ENCODE measurements at regions not wholly inside any gene's neighbourhood (a gene's known extent, or its start where the extent isn't known, plus 50 kb on each side); places are given as distances from the start of the nearest gene placed in this dataset.

- Histone ChIP-seq H3K4me1 (no peaks in the 10 kb centered on the region), H3K9me3 (no peaks in the 10 kb centered on the region), H3K4me3 (no peak overlapping the region), H3K27ac (no peak overlapping the region), H3K36me3 (no peaks in the 10 kb centered on the region), H3K27me3 (no peaks in the 10 kb centered on the region)
- no peak for DNase-seq
- TF ChIP-seq, protein P1, sequence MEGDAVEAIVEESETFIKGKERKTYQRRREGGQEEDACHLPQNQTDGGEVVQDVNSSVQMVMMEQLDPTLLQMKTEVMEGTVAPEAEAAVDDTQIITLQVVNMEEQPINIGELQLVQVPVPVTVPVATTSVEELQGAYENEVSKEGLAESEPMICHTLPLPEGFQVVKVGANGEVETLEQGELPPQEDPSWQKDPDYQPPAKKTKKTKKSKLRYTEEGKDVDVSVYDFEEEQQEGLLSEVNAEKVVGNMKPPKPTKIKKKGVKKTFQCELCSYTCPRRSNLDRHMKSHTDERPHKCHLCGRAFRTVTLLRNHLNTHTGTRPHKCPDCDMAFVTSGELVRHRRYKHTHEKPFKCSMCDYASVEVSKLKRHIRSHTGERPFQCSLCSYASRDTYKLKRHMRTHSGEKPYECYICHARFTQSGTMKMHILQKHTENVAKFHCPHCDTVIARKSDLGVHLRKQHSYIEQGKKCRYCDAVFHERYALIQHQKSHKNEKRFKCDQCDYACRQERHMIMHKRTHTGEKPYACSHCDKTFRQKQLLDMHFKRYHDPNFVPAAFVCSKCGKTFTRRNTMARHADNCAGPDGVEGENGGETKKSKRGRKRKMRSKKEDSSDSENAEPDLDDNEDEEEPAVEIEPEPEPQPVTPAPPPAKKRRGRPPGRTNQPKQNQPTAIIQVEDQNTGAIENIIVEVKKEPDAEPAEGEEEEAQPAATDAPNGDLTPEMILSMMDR (IDR thresholded peaks at IDR 0.05 in 4 of 5, conservative IDR thresholded peaks at IDR 0.05 in 1 of 5), result no peak
- TF ChIP-seq POLR2A (IDR thresholded peaks at IDR 0.05), result no peak
- intact Hi-C loops (cut with DNase I; ENCODE audit: low total_unique reads) (no loop called here), in situ Hi-C loops (cut with MboI; ENCODE audit: low sequenced_read_pairs in 4 of 4) (no loop called here)
- no peak for ATAC-seq
Measured at GRCh38 chr15:91422797-91423196, 322.7 kb downstream of the SV2B start.

DNA sequence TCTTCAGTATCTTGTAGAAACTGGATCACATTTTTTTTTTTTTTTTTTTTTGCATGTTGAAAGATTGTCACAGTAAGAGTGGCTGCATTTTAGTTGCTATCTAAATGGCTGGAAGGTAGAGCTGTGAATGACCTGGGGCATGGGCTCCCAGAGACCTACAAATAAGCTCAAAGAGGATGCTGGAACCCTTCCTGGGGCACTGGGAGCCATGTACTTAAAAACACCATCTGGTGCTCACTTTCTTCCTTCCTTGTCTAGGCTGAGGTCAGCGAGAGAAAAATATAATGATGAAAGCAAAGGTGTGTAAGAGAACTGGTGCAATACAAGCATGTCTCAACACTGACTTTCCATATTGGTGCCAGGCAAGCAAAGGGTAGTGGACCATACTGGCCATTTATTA is 323.9 kb downstream of the SV2B start:
- H3K9me3 ChIP-seq, result no peaks in the 10 kb centered on the region
- in situ Hi-C loops (cut with MboI; ENCODE audit: low sequenced_read_pairs in 4 of 4), result no loop called here
- TF ChIP-seq, protein P1 (IDR thresholded peaks at IDR 0.05 in 4 of 5, conservative IDR thresholded peaks at IDR 0.05 in 1 of 5), result no peak
- no peak for TF ChIP-seq POLR2A (IDR thresholded peaks at IDR 0.05)
- no peak for ATAC-seq
- DNase-seq, result no peak
- no peak overlapping the region for H3K4me3 ChIP-seq
- intact Hi-C loops (cut with DNase I; ENCODE audit: low total_unique reads), result no loop called here
- no peaks in the 10 kb centered on the region for H3K4me1 ChIP-seq
- no peaks in the 10 kb centered on the region for H3K27me3 ChIP-seq
- no peak overlapping the region for H3K27ac ChIP-seq
- H3K36me3 ChIP-seq, result no peaks in the 10 kb centered on the region

- no peak for DNase-seq
- TF ChIP-seq, protein P1 (IDR thresholded peaks at IDR 0.05 in 4 of 5, conservative IDR thresholded peaks at IDR 0.05 in 1 of 5), result no peak
- no peak for TF ChIP-seq POLR2A (IDR thresholded peaks at IDR 0.05)
- Histone ChIP-seq H3K27ac (no peak overlapping the region), H3K9me3 (no peaks in the 10 kb centered on the region), H3K4me1 (no peaks in the 10 kb centered on the region), H3K27me3 (no peaks in the 10 kb centered on the region), H3K36me3 (no peaks in the 10 kb centered on the region), H3K4me3 (no peak overlapping the region)
- intact Hi-C loops (cut with DNase I; ENCODE audit: low total_unique reads), result no loop called here
- in situ Hi-C loops (cut with MboI; ENCODE audit: low sequenced_read_pairs in 4 of 4), result no loop called here
- ATAC-seq, result no peak
Measured at GRCh38 chr15:91426412-91426811, 326.4 kb downstream of the SV2B start.

DNA sequence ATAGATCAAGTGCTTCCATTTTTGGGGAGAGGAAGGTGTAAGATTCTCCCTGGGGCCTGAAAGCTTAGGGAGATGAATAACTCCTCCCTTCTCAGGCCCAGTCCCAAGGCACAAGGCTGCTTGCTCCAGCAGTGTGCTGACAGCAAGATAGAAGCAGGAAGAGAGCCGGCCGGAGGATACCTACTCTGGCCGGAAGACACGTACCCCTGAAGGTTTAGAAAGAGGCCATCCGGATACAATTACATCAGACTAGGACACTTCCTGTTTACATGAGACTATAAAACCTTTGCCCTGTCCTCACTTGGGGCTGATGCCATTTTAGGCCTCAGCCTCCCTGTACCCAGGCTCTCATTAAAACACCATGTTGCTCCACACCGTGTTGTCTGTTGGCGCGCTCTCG is 329.9 kb downstream of the SV2B start:
- H3K27me3 ChIP-seq, result no peaks in the 10 kb centered on the region
- H3K4me3 ChIP-seq, result no peak overlapping the region
- H3K36me3 ChIP-seq, result no peaks in the 10 kb centered on the region
- in situ Hi-C loops (cut with MboI; ENCODE audit: low sequenced_read_pairs in 4 of 4) (no loop called here), intact Hi-C loops (cut with DNase I; ENCODE audit: low total_unique reads) (no loop called here)
- no peak for DNase-seq
- H3K4me1 ChIP-seq, result no peaks in the 10 kb centered on the region
- no peak for ATAC-seq
- TF ChIP-seq, protein P1 (IDR thresholded peaks at IDR 0.05 in 4 of 5, conservative IDR thresholded peaks at IDR 0.05 in 1 of 5), result no peak
- no peak for TF ChIP-seq POLR2A (IDR thresholded peaks at IDR 0.05)
- H3K27ac ChIP-seq, result no peak overlapping the region
- H3K9me3 ChIP-seq, result no peaks in the 10 kb centered on the region

- no peak overlapping the region for H3K4me3 ChIP-seq
- no peaks in the 10 kb centered on the region for H3K4me1 ChIP-seq
- in situ Hi-C loops (cut with MboI; ENCODE audit: low sequenced_read_pairs in 4 of 4) (no loop called here), intact Hi-C loops (cut with DNase I; ENCODE audit: low total_unique reads) (no loop called here)
- no peak overlapping the region for H3K27ac ChIP-seq
- DNase-seq, result no peak
- ATAC-seq, result no peak
- H3K9me3 ChIP-seq, result no peaks in the 10 kb centered on the region
- no peaks in the 10 kb centered on the region for H3K27me3 ChIP-seq
- no peaks in the 10 kb centered on the region for H3K36me3 ChIP-seq
- TF ChIP-seq POLR2A (IDR thresholded peaks at IDR 0.05), result no peak
- TF ChIP-seq, protein P1 (IDR thresholded peaks at IDR 0.05 in 4 of 5, conservative IDR thresholded peaks at IDR 0.05 in 1 of 5), result no peak
Measured at GRCh38 chr15:91431041-91431715, 331.1 kb downstream of the SV2B start.

Measured in gastrocnemius medialis (tissue), 4 donors.